RWPE1 (cell line): ENCODE measurements at regions not wholly inside any gene's neighbourhood (a gene's known extent, or its start where the extent isn't known, plus 50 kb on each side); places are given as distances from the start of the nearest gene placed in this dataset.

Source experiments
- CTCF ChIA-PET: fragments of 350-600 bp; sonication (Branson Sonifier 250); formaldehyde crosslinking; extraction: SDS; loops from one replicate; lab custom pipeline; 2021; lab: Yijun Ruan, JAX
- POLR2A ChIA-PET: fragments of 400-600 bp; formaldehyde crosslinking; extraction: SDS; loops from one replicate; lab custom pipeline; 2020; ENCODE audit warnings: antibody characterized with exemption; ENCODE audit not compliant: low non-redundant PET; lab: Yijun Ruan, JAX
- DNase-seq: peaks from one replicate; pipeline ENCODE4 v3.0.0; 2012; ENCODE audit warnings: low spot score
- H3K27ac ChIP-seq: fragments of 450-650 bp; 2 replicates; pipeline ENCODE4 v1.5.1; 2017
- CTCF ChIP-seq: fragments of 450-650 bp; conservative IDR thresholded peaks from 2 replicates; pipeline ENCODE4 v1.5.1; 2017; ENCODE audit warnings: low read depth, mild to moderate bottlenecking

GRCh38 chr3:182735672-182736071 is 57.6 kb upstream of the ATP11B start:
- CTCF ChIA-PET, result no interaction called here
- DNase-seq, result no peak
- no peak overlapping the region for H3K27ac ChIP-seq
- POLR2A ChIA-PET, result no interaction called here
- TF ChIP-seq CTCF, result no peak

GRCh38 chr3:182737825-182738224 is 55.5 kb upstream of the ATP11B start:
- ChIA-PET POLR2A (no interaction called here), CTCF (no interaction called here)
- H3K27ac ChIP-seq, result no peak overlapping the region
- no peak for DNase-seq
- no peak for TF ChIP-seq CTCF

GRCh38 chr3:182738583-182739411 is 54.5 kb upstream of the ATP11B start:
- TF ChIP-seq CTCF, result no peak
- ChIA-PET POLR2A (no interaction called here), CTCF (interaction anchor here (0.5 to 0.6 kb wide), 4 partner anchors 84 to 802 kb away, joined by 3 read pairs; no protein-coding TSS in a partner anchor)
- no peak overlapping the region for H3K27ac ChIP-seq
- DNase-seq, result peak; percentile 71

- TF ChIP-seq CTCF, result no peak
- ChIA-PET POLR2A (interaction anchor here (0.6 kb wide), 1 partner anchor 85 kb away, joined by 3 read pairs; no protein-coding TSS in a partner anchor), CTCF (interaction anchor here (0.5 to 0.6 kb wide), 3 partner anchors 98 to 802 kb away, joined by 3 read pairs; no protein-coding TSS in a partner anchor)
- H3K27ac ChIP-seq, result no peak overlapping the region
- DNase-seq, result no peak
Measured at GRCh38 chr3:182739619-182740018, 53.7 kb upstream of the ATP11B start.

GRCh38 chr3:182740710-182741109 is 52.6 kb upstream of the ATP11B start:
- H3K27ac ChIP-seq, result no peak overlapping the region
- ChIA-PET CTCF (no interaction called here), POLR2A (interaction anchor here (1.1 kb wide), 1 partner anchor 19 kb away, joined by 4 read pairs; no protein-coding TSS in a partner anchor)
- no peak for TF ChIP-seq CTCF
- DNase-seq, result peak; percentile 64

- no peak for DNase-seq
- ChIA-PET POLR2A (interaction anchor here (1.1 kb wide), 1 partner anchor 20 kb away, joined by 4 read pairs; no protein-coding TSS in a partner anchor), CTCF (no interaction called here)
- no peak overlapping the region for H3K27ac ChIP-seq
- no peak for TF ChIP-seq CTCF
Measured at GRCh38 chr3:182741214-182741613, 52.1 kb upstream of the ATP11B start.
